ENCODE measurements at regions not wholly inside any gene's neighbourhood (a gene's known extent, or its start where the extent isn't known, plus 50 kb on each side); places are given as distances from the start of the nearest gene placed in this dataset.

GRCh38 chr3:66165660-66166059 lies 55.1 kb upstream of the SLC25A26 start:
- TF ChIP-seq, protein P1, sequence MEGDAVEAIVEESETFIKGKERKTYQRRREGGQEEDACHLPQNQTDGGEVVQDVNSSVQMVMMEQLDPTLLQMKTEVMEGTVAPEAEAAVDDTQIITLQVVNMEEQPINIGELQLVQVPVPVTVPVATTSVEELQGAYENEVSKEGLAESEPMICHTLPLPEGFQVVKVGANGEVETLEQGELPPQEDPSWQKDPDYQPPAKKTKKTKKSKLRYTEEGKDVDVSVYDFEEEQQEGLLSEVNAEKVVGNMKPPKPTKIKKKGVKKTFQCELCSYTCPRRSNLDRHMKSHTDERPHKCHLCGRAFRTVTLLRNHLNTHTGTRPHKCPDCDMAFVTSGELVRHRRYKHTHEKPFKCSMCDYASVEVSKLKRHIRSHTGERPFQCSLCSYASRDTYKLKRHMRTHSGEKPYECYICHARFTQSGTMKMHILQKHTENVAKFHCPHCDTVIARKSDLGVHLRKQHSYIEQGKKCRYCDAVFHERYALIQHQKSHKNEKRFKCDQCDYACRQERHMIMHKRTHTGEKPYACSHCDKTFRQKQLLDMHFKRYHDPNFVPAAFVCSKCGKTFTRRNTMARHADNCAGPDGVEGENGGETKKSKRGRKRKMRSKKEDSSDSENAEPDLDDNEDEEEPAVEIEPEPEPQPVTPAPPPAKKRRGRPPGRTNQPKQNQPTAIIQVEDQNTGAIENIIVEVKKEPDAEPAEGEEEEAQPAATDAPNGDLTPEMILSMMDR (IDR thresholded peaks at IDR 0.05; ENCODE audit: borderline replicate concordance, insufficient read depth, low read depth, low read length), result no peak
- no peak overlapping the region for H3K4me3 ChIP-seq (ENCODE audit: low read depth, low read length)

- TF ChIP-seq, protein P1 (IDR thresholded peaks at IDR 0.05; ENCODE audit: borderline replicate concordance, insufficient read depth, low read depth, low read length), result no peak
- no peak overlapping the region for H3K4me3 ChIP-seq (ENCODE audit: low read depth, low read length)
Measured at GRCh38 chr3:66164155-66164554, 56.6 kb upstream of the SLC25A26 start.

DNA sequence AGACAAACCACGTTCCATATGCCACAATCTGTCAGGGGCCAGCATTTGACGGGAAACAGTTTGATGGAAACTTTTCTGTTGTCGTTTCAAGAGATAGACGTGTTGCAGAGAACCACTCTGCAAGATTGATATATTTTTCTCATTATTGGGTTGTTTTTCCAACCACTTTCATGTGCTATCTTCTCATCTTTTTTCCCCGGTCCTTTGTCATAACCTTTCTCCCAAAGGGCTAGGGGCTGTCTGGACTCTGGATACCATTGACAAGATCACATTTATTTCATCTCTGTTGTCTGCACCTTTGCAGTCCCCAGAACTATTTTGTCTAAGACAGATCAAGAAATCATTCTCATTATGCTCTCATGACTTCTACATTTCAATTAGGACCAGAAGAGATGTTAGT lies 57.6 kb upstream of the SLC25A26 start:
- TF ChIP-seq, protein P1 (IDR thresholded peaks at IDR 0.05; ENCODE audit: borderline replicate concordance, insufficient read depth, low read depth, low read length), result no peak
- H3K4me3 ChIP-seq (ENCODE audit: low read depth, low read length), result no peak overlapping the region

- no peak overlapping the region for H3K4me3 ChIP-seq (ENCODE audit: low read depth, low read length)
- TF ChIP-seq, protein P1 (IDR thresholded peaks at IDR 0.05; ENCODE audit: borderline replicate concordance, insufficient read depth, low read depth, low read length), result no peak
Measured at GRCh38 chr3:66162766-66163165, 58.0 kb upstream of the SLC25A26 start.

DNA sequence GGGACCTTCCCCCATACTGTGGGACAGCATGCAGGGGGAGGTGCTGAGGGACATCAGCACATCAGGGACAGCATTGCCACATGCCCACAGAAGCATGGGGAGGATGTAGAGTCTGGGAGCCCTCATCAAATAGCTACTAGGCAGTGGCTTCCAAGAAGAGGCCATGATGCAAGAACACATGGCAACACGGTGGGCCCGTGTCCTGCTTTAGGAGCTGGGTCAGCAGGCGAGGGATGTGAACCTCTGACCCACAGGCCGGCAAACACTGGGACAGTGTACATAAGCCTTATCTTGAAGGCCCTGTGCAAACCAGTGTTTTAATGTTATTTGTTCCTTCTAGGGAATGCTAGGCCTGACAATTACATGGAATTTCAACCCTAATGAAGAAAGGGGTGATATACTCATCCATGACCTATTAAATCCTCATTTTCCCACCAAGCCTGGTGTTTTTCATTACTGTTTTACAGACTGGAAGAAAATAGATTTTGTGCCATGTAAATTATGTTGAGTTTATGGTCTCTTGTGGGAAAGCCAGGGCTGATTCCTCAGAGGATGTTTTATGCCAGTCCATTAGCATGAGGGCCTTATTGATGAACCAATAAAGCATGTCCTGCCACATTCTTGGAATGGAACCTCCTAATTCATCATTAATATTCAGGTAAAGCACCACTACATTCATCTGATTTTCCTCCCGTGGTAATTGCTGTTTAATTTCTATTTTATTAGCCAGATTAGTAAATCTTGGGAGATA lies 61.7 kb upstream of the SLC25A26 start:
- TF ChIP-seq, protein P1 (IDR thresholded peaks at IDR 0.05; ENCODE audit: borderline replicate concordance, insufficient read depth, low read depth, low read length), result no peak

DNA sequence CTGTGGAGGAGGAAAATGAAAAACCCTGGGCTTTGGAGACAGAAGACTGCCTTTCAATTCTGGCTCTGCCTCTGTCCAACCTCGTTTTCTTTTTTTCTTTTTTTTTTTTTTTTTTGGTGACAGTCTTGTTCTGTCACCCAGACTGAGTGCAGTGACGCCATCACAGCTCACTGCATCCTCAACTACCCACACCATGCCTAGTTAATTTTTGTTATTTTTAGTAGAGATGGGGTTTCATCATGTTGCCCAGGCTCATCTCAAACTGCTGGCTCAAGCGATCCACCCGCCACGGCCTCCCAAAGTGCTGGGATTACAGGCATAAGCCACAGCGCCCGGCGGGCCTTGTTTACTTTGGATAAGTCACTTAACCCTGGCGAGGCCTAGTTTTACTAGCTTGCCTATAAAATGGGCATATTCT lies 66.3 kb upstream of the SLC25A26 start:
- TF ChIP-seq, protein P1 (IDR thresholded peaks at IDR 0.05; ENCODE audit: borderline replicate concordance, insufficient read depth, low read depth, low read length), result no peak
- no peak overlapping the region for H3K4me3 ChIP-seq (ENCODE audit: low read depth, low read length)

More for the DNA sequence above, 61.7 kb upstream of the SLC25A26 start:
- no peak overlapping the region for H3K4me3 ChIP-seq (ENCODE audit: low read depth, low read length)
